Stimulated activated CD4-positive, alpha-beta T cell treated with anti-CD3 and anti-CD28 coated beads, Interleukin-4, amount 100 ng/mL, for 1 hour (primary cell): ENCODE measurements at regions not wholly inside any gene's neighbourhood (a gene's known extent, or its start where the extent isn't known, plus 50 kb on each side); places are given as distances from the start of the nearest gene placed in this dataset.

Source experiments
- DNase-seq: peaks from one replicate; pipeline ENCODE4 v3.0.0-alpha.2; 2020

- DNase-seq: no peak
Observed at GRCh38 chr2:8529706-8530277, 152.1 kb upstream of the ID2 start.

- DNase-seq: no peak
Observed at GRCh38 chr2:8531481-8531880, 150.4 kb upstream of the ID2 start.

DNA sequence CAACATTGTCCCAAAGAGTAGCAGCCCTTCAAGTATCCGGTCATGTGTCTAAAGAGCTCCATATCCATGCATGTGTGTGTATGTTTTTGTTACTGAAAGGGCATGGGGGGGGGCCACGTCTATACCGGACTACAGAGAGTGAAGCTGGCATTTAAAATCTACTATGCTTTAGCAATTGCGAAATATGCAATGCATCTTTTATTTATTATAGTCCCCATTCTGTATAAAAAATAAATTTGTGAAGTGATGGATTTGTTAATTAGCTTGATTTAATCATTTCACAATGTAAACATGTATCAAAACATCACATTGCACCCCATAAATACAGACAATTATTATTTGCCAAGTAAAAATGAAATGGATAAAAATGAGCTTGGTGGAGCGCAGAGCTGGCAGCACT is 149.4 kb upstream of the ID2 start:
- no peak for DNase-seq

- no peak for DNase-seq
Observed at GRCh38 chr2:8533923-8534322, 147.9 kb upstream of the ID2 start.

GRCh38 chr2:8534386-8534728 is 147.5 kb upstream of the ID2 start:
- no peak for DNase-seq

DNA sequence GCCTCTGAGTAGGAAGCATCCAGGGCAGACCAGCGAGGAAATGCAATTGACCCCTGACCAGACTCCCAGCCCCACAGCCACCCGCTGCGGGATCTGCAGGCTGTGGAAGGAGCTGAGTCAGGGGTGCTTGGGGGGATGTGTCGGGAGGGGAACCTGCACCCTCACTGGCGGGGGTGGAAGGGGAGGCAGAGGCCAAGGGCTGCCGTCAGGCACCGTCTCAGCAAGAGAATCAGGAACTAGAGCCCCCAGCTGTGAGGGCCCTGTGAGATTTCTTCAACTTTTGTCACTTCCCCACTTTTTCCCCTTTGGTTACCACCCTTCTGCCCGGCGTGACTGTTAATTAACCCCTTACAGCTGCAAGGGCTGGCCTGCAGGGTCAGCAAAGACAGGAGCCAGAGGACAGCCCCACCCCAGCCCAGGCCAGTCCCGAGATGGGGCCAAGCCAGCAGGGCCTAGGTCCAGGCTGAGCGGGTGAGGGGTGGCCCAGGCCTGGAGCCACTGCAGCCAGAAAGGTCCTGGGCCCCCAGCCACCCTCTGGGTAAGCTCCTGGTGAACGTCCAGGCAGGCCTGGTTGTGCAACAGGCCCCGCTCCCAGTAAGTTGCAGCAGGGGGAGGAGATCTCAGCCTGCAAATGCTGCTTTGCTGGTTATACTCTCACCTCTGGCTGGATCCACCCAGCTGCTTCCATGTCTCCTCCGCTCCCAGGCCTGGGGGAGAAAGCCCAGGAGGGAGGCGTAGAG is 147.0 kb upstream of the ID2 start:
- DNase-seq: no peak

DNA sequence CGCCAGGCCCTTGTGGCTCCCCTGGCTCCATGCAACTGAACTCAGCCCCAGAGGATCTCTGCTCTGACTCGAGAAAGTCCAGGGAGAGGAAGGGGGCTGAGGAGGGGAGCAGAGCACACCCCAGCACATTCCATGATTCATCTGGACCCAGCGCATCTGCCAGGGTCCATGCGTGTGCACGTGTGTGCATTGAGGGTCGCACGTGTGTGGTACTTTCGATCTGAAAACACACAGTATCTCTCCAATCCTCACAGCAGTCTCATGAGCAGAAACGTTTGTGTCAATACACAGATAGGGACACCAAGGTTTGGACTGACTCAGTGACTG is 146.4 kb upstream of the ID2 start:
- DNase-seq: no peak

- peak; percentile 45 for DNase-seq
Observed at GRCh38 chr2:8535821-8536685, 145.8 kb upstream of the ID2 start.

GRCh38 chr2:8536686-8537561 is 144.9 kb upstream of the ID2 start:
- no peak for DNase-seq

DNA sequence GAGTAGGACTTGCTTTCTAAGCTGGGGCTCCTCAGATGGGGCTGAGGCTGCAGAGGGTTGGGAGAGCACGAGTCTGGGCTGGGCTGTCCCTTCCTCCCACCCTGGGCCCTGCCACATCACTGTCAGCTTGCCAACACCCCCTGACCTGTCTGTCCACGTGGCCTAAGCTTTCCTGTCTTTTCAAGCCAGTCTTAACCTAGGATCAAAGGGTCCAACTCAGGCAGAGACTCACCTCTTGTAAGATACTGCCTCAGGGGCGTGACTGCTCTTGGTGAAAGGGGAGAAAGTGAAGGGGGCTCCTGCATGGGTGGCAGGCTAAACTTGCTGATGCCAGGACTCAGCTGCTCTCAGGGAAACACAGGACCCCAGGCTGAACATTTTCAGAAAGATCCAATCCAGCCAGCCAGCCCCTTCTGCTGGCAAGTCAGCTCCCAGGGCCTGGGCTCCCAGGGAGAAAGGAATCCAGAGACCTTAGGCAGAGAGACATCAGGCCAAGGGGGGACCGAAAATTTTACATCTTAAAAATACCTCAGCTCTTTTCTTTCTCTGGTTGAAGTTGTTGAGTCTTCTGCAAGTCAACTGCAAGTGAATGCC is 144.2 kb upstream of the ID2 start:
- DNase-seq: no peak

- DNase-seq: no peak
Observed at GRCh38 chr2:8538531-8538930, 143.3 kb upstream of the ID2 start.

DNA sequence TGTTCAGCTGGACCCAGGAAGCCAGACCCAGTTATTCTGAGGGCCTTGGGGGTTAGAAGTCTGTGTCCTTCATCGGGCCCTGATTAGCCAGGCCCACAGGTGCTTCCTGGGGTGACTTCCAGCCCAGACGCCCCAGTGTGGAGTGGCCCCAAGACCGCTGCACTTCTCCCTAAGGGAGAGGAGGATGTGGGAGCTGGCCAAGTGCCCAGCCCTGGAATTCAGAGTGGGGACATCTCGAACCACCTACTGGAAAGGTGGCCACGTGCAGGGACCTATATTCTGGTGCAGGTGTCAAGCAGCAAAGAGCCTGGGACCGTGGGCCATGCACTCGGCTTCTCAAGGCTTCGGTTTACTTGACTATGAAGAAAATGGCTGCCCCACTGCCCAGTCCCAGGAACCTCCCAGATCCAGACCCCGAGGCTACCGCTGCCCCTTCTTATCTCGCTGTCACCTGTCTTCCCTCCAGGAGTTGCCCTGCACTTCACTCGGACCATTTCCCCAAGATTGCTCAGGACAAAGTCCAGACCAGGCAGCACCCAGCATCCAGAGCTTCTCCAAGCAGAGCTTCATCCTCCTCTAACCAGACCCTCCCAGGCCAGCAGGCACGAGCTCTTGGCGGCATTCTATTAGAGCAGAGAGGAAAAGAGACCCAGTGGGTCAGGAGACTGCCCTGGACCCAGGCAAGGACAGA is 142.8 kb upstream of the ID2 start:
- DNase-seq: no peak

GRCh38 chr2:8539743-8540551 is 141.9 kb upstream of the ID2 start:
- DNase-seq: no peak

- DNase-seq: no peak
Observed at GRCh38 chr2:8540552-8541055, 141.3 kb upstream of the ID2 start.

DNA sequence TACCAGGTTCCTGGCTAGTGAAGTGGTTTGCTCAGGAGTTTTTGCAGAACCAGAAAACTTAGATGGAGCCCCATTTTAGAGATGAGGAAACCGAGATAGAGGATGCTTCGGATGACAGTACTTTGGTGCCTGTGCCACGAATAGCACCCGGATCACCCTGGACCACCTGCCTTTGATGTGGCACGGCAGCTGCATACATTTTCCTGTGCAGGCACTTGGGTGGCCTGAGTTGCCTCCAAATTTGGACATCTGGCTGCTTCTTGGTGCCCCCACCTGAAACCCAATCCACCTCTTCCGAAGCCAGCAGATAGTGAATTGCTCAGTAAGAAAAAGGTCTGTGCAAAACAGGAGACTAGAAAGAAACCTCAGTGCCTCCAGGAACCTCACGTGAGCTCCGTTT is 140.6 kb upstream of the ID2 start:
- DNase-seq: no peak

- no peak for DNase-seq
Observed at GRCh38 chr2:8541636-8542035, 140.2 kb upstream of the ID2 start.

DNA sequence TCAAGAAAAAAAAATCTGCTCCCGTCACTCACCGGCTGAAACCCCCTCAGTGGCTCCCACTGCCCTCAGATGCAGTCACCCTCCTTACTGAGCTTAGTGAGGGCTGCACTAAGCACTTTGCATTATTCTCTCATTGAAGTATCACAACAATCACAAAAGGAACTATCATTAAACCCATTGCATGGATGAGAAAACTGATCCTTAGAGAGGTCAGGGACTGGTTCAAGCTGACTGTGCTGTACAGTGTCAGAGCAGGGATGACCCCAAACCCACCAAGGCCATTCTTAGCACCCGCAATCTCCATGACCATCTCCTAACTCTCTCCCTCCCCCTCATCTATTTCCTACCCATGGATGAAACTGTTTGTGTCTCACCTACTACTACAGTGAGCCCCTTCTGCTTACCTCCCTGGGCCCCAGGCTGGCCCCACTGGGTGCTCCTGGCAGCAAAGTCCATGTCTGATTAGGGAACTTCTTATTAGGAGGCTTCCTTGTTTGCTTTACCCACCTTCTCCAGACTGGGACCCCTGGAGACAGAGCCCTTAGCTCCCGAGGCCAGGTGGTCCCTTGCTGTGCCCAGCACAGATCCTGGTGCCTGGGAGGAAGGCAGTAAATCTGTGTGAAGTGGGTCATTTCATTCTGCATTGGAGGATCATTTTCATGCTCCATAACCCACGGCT is 139.3 kb upstream of the ID2 start:
- DNase-seq: no peak

GRCh38 chr2:8543060-8543382 is 138.8 kb upstream of the ID2 start:
- DNase-seq: peak; percentile 67

DNA sequence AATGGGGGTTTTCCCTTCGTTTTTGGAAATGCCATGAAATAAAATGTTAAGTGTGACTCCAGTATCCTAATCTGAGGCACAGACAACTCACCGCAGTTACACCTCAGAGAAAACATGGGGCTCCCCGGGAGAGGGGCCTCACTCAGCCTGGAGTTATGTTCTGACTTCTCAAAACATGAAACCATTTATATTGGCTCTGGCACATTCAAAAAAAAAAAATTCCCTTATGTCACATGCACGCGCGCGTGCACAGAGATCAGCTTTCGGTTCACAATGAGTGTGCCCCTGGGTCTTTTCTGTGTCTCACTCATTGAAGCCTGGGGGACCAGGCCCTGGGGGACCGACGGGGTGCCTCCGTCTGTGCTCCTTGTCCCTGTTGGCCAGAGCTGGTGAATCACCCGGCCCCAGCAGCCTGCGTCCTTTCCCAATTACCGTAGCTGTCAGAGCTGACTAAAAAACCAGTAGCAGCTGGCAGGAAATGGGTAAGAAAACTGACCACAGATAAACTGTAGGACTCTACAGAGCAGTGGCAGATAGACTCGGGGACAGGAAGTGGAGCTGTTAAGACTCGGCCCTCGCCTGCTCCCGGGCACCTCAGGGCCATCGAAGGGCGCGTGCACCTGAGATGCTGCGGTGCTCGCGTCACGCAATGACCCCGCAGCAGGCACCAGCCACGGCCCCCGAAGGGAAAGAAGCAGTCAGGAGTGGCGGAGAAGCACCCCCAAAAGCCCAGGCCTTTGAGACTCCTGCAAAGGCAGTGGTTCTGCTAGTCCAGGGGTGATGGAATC is 138.3 kb upstream of the ID2 start:
- peak; percentile 71 for DNase-seq
